Vagina (tissue), 2 donors: ENCODE measurements at regions not wholly inside any gene's neighbourhood (a gene's known extent, or its start where the extent isn't known, plus 50 kb on each side); places are given as distances from the start of the nearest gene placed in this dataset.

Source experiments
- DNase-seq, 2 donors: peaks; one replicate each; pipeline ENCODE4 v3.0.0-alpha.2; 2017; ENCODE audit errors: extremely low spot score in 2 of 2
- H3K27ac ChIP-seq: fragments of 200-600 bp; sonication (generic); one replicate; pipeline ENCODE4 v1.5.1; 2019
- H3K27me3 ChIP-seq: fragments of 200-600 bp; sonication (generic); one replicate; pipeline ENCODE4 v1.5.1; 2019
- H3K36me3 ChIP-seq, 2 donors: fragments of 200-600 bp; sonication (generic); one replicate each; pipeline ENCODE4 v1.5.1; 2017 to 2019
- H3K4me1 ChIP-seq: fragments of 200-600 bp; sonication (generic); one replicate; pipeline ENCODE4 v1.5.1; 2019
- H3K4me3 ChIP-seq, 2 donors: fragments of 200-600 bp; sonication (generic); 1 replicate in 1 of 2; 2 replicates in 1 of 2; pipeline ENCODE4 v1.5.1; 2016 to 2019
- H3K9me3 ChIP-seq: fragments of 200-600 bp; sonication (generic); one replicate; pipeline ENCODE4 v1.5.1; 2019
- POLR2A ChIP-seq, 2 donors: fragments of 450-650 bp; IDR thresholded peaks; one replicate each; pipeline ENCODE4 v1.6.1; 2017; ENCODE audit warnings: antibody characterized with exemption in 2 of 2, mild to moderate bottlenecking in 2 of 2, moderate library complexity in 2 of 2
- POLR2AphosphoS5 ChIP-seq, 2 donors: sonication (generic); formaldehyde crosslinking; IDR thresholded peaks; one replicate each; pipeline ENCODE4 v1.9.0; 2017; ENCODE audit warnings: antibody characterized with exemption in 2 of 2, mild to moderate bottlenecking in 2 of 2, low read depth in 1 of 2; ENCODE audit not compliant: insufficient read depth in 1 of 2
- intact Hi-C: fragments of 100-400 bp; cut with DNase I; formaldehyde crosslinking; loops from one replicate; pipeline ENCODE4 v1.15.1; 2023
- TF ChIP-seq, protein P1 (sequence below), 3 experiments: fragments of 450-650 bp in 2 of 3; fragments of 200-600 bp in 1 of 3; sonication (generic) in 1 of 3; IDR thresholded peaks; one replicate each; pipeline ENCODE4 v1.5.1; 2017 to 2019; ENCODE audit warnings: antibody characterized with exemption in 3 of 3, mild to moderate bottlenecking in 2 of 3, moderate library complexity in 2 of 3

GRCh38 chr14:38409071-38409705 is 153.3 kb upstream of the CLEC14A start:
- H3K9me3 ChIP-seq = no peaks in the 10 kb centered on the region
- intact Hi-C loops = no loop called here
- TF ChIP-seq, protein P1, sequence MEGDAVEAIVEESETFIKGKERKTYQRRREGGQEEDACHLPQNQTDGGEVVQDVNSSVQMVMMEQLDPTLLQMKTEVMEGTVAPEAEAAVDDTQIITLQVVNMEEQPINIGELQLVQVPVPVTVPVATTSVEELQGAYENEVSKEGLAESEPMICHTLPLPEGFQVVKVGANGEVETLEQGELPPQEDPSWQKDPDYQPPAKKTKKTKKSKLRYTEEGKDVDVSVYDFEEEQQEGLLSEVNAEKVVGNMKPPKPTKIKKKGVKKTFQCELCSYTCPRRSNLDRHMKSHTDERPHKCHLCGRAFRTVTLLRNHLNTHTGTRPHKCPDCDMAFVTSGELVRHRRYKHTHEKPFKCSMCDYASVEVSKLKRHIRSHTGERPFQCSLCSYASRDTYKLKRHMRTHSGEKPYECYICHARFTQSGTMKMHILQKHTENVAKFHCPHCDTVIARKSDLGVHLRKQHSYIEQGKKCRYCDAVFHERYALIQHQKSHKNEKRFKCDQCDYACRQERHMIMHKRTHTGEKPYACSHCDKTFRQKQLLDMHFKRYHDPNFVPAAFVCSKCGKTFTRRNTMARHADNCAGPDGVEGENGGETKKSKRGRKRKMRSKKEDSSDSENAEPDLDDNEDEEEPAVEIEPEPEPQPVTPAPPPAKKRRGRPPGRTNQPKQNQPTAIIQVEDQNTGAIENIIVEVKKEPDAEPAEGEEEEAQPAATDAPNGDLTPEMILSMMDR (IDR thresholded peaks at IDR 0.05) = no peak
- TF ChIP-seq POLR2A (IDR thresholded peaks at IDR 0.05) (no peak), POLR2AphosphoS5 (IDR thresholded peaks at IDR 0.05; ENCODE audit: insufficient read depth in 1 of 2, low read depth in 1 of 2) (no peak)
- no peaks in the 10 kb centered on the region for H3K4me1 ChIP-seq
- no peaks in the 10 kb centered on the region for H3K27me3 ChIP-seq
- H3K27ac ChIP-seq = no peak overlapping the region
- H3K36me3 ChIP-seq = no peaks in the 10 kb centered on the region
- DNase-seq = no peak
- H3K4me3 ChIP-seq = no peak overlapping the region

DNA sequence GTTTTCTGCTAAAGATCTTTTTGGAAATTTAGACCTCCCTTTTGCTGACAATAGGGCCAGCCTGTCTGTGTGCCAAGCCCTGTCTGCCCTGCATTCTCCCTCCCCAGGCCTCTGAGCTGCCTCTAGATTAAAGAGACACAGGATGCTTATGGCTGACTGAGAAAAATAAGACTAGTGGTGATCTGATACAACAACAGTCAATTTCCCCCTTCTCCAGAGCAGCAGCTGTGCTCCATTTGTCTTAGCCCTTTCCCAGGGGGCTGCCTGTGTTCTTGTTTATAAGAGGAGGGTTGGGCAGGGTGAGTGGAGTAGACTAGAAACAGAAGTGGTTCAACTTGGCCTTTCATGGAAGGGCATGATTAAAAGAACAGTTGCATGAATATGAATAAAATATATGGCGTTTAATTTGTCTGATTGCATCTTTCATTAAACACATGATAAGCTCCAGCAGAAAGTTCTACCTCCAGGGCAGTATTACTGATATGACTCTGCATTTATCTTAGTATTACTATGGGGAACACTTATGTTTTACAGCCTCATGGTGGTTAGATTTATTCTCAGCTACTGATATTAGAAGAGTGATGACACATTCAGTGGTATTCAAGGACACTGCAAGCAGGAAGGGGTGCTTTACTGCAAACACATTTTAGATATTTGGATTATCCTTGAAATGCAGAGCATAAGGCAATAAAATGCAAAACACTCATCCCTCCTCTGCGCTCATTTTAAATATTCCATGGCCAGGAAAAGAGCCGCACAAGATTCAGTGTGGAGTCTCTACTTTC is 150.2 kb upstream of the CLEC14A start:
- H3K36me3 ChIP-seq = no peaks in the 10 kb centered on the region
- H3K9me3 ChIP-seq = no peaks in the 10 kb centered on the region
- intact Hi-C loops = no loop called here
- no peak overlapping the region for H3K4me3 ChIP-seq
- no peak for TF ChIP-seq POLR2AphosphoS5 (IDR thresholded peaks at IDR 0.05; ENCODE audit: insufficient read depth in 1 of 2, low read depth in 1 of 2)
- no peak for TF ChIP-seq POLR2A (IDR thresholded peaks at IDR 0.05)
- TF ChIP-seq, protein P1 (IDR thresholded peaks at IDR 0.05) = no peak
- H3K27me3 ChIP-seq = no peaks in the 10 kb centered on the region
- H3K4me1 ChIP-seq = no peaks in the 10 kb centered on the region
- no peak for DNase-seq
- no peak overlapping the region for H3K27ac ChIP-seq

DNA sequence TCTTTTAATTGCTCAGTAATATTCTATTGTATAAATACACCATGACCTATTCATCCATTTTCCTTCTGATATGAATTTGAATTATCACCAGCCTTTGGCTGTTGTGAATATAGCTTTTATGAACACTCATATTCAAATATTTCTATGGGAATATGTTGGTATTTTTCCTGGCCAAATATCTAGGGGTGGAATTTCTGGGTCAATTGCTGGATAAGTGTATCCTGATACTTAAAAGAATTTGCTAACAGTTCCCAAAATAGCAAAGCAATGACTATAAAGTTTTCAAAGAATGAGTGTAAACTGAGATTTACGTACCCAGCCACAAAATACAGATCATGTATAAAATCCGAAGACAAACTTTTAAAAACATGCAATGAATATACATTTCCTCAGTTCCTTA is 148.7 kb upstream of the CLEC14A start:
- no peaks in the 10 kb centered on the region for H3K36me3 ChIP-seq
- TF ChIP-seq, protein P1 (IDR thresholded peaks at IDR 0.05) = no peak
- TF ChIP-seq POLR2A (IDR thresholded peaks at IDR 0.05) (no peak), POLR2AphosphoS5 (IDR thresholded peaks at IDR 0.05; ENCODE audit: insufficient read depth in 1 of 2, low read depth in 1 of 2) (no peak)
- no peak for DNase-seq
- no peaks in the 10 kb centered on the region for H3K27me3 ChIP-seq
- no peak overlapping the region for H3K4me3 ChIP-seq
- H3K27ac ChIP-seq = no peak overlapping the region
- intact Hi-C loops = no loop called here
- H3K9me3 ChIP-seq = no peaks in the 10 kb centered on the region
- no peaks in the 10 kb centered on the region for H3K4me1 ChIP-seq

- no peak overlapping the region for H3K27ac ChIP-seq
- H3K27me3 ChIP-seq = no peaks in the 10 kb centered on the region
- DNase-seq = no peak
- H3K36me3 ChIP-seq = no peaks in the 10 kb centered on the region
- TF ChIP-seq POLR2AphosphoS5 (IDR thresholded peaks at IDR 0.05; ENCODE audit: insufficient read depth in 1 of 2, low read depth in 1 of 2) (no peak), POLR2A (IDR thresholded peaks at IDR 0.05) (no peak)
- TF ChIP-seq, protein P1 (IDR thresholded peaks at IDR 0.05) = no peak
- intact Hi-C loops = no loop called here
- H3K9me3 ChIP-seq = no peaks in the 10 kb centered on the region
- no peaks in the 10 kb centered on the region for H3K4me1 ChIP-seq
- H3K4me3 ChIP-seq = no peak overlapping the region
Observed at GRCh38 chr14:38404100-38404541, 148.2 kb upstream of the CLEC14A start.

DNA sequence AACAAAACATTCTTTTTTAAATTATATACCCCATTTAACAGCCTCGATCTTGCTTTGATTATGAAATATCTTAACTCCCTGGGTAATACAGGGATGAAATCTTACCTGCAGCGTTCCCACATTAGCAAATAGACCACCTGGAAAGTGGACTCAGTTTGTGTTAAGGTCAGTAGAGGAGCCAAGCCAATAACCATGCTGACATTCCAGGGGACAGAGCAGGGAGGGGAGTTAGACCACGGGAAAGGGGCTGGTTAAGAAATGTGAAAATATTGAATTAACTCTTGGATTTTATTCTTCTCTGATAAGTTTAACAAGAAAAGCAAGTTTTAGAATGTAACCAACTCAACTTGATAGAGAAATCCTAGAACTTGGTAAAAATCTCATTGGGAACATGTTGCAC is 144.9 kb upstream of the CLEC14A start:
- Histone ChIP-seq H3K4me3 (no peak overlapping the region), H3K27ac (no peak overlapping the region), H3K27me3 (no peaks in the 10 kb centered on the region), H3K9me3 (no peaks in the 10 kb centered on the region), H3K36me3 (no peaks in the 10 kb centered on the region), H3K4me1 (no peaks in the 10 kb centered on the region)
- TF ChIP-seq POLR2AphosphoS5 (IDR thresholded peaks at IDR 0.05; ENCODE audit: insufficient read depth in 1 of 2, low read depth in 1 of 2) (no peak), POLR2A (IDR thresholded peaks at IDR 0.05) (no peak)
- TF ChIP-seq, protein P1 (IDR thresholded peaks at IDR 0.05) = no peak
- intact Hi-C loops = no loop called here
- no peak for DNase-seq
